Stimulated activated CD4-positive, alpha-beta T cell treated with anti-CD3 and anti-CD28 coated beads, Interleukin-2, amount 100 ng/mL, for 48 hours (primary cell): ENCODE measurements at regions not wholly inside any gene's neighbourhood (a gene's known extent, or its start where the extent isn't known, plus 50 kb on each side); places are given as distances from the start of the nearest gene placed in this dataset.
"Not testable (repeated sequence)": the region's sequence is repeated elsewhere in the genome, so short reads cannot be mapped to it uniquely, and the experiment has no call there.

Experiments
- DNase-seq, 2 donors: peaks; one replicate each; pipeline ENCODE4 v3.0.0-alpha.2; 2020

GRCh38 chrX:43386875-43387274, 269.2 kb upstream of the MAOA start:
- DNase-seq: no peak

GRCh38 chrX:43405191-43405590, 250.9 kb upstream of the MAOA start:
- DNase-seq: no peak

GRCh38 chrX:43423876-43424275, 232.2 kb upstream of the MAOA start:
- DNase-seq: no peak

GRCh38 chrX:43436517-43436916, 219.6 kb upstream of the MAOA start:
- DNase-seq: no peak

GRCh38 chrX:43446752-43447151, 209.3 kb upstream of the MAOA start:
- no peak for DNase-seq

GRCh38 chrX:43448688-43449087, 207.4 kb upstream of the MAOA start:
- DNase-seq: no peak

- DNase-seq: no peak
Measured at GRCh38 chrX:43450355-43450754, 205.7 kb upstream of the MAOA start.

GRCh38 chrX:43451976-43452686, 204.0 kb upstream of the MAOA start:
- not testable (repeated sequence) for DNase-seq

GRCh38 chrX:43456063-43456462, 200.0 kb upstream of the MAOA start:
- DNase-seq: no peak

- no peak for DNase-seq
Measured at GRCh38 chrX:43456906-43457305, 199.2 kb upstream of the MAOA start.

GRCh38 chrX:43467608-43468234, 188.4 kb upstream of the MAOA start:
- peak in 1 of 2 donors; percentile 2 for DNase-seq

GRCh38 chrX:43469391-43470054, 186.6 kb upstream of the MAOA start:
- DNase-seq: no peak

GRCh38 chrX:43474321-43474720, 181.8 kb upstream of the MAOA start:
- DNase-seq: no peak

GRCh38 chrX:43479070-43479469, 177.0 kb upstream of the MAOA start:
- DNase-seq: no peak

- DNase-seq: no peak
Measured at GRCh38 chrX:43479850-43480249, 176.2 kb upstream of the MAOA start.

- DNase-seq: no peak
Measured at GRCh38 chrX:43481576-43481975, 174.5 kb upstream of the MAOA start.

- no peak for DNase-seq
Measured at GRCh38 chrX:43493756-43494155, 162.3 kb upstream of the MAOA start.

- DNase-seq: no peak
Measured at GRCh38 chrX:43500246-43500645, 155.9 kb upstream of the MAOA start.

- no peak for DNase-seq
Measured at GRCh38 chrX:43500996-43501694, 155.0 kb upstream of the MAOA start.

- no peak for DNase-seq
Measured at GRCh38 chrX:43504394-43504793, 151.7 kb upstream of the MAOA start.

- no peak for DNase-seq
Measured at GRCh38 chrX:43505769-43506168, 150.3 kb upstream of the MAOA start.

GRCh38 chrX:43508694-43509093, 147.4 kb upstream of the MAOA start:
- DNase-seq: no peak

GRCh38 chrX:43510209-43510608, 145.9 kb upstream of the MAOA start:
- no peak for DNase-seq

GRCh38 chrX:43513085-43513484, 143.0 kb upstream of the MAOA start:
- DNase-seq: no peak
